ENCODE measurements at regions not wholly inside any gene's neighbourhood (a gene's known extent, or its start where the extent isn't known, plus 50 kb on each side); places are given as distances from the start of the nearest gene placed in this dataset.

DNA sequence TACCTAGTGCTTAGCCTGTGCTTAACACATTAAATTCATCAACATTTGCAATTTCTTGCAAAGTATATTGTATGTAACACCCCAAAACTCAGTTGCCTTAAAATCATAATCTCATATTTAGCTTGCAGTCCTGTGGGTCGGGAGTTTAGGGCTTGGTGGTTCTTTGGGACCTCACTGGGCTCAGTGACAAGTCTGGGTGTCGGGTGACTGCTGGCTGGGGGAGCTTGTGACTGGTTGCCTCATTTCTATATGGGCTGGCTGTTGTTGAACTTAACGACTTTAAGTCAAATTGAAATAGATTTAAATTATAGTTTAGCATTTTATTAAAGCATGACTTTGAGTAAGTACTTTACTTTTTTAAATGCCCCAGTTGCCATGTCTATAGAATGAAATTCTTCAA is 401.4 kb upstream of the NR3C2 start:
- TF ChIP-seq NPAS2 (CRISPR knock-in tag; IDR thresholded peaks at IDR 0.05; ENCODE audit: borderline replicate concordance): no peak
- TF ChIP-seq, protein P1, sequence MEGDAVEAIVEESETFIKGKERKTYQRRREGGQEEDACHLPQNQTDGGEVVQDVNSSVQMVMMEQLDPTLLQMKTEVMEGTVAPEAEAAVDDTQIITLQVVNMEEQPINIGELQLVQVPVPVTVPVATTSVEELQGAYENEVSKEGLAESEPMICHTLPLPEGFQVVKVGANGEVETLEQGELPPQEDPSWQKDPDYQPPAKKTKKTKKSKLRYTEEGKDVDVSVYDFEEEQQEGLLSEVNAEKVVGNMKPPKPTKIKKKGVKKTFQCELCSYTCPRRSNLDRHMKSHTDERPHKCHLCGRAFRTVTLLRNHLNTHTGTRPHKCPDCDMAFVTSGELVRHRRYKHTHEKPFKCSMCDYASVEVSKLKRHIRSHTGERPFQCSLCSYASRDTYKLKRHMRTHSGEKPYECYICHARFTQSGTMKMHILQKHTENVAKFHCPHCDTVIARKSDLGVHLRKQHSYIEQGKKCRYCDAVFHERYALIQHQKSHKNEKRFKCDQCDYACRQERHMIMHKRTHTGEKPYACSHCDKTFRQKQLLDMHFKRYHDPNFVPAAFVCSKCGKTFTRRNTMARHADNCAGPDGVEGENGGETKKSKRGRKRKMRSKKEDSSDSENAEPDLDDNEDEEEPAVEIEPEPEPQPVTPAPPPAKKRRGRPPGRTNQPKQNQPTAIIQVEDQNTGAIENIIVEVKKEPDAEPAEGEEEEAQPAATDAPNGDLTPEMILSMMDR (IDR thresholded peaks at IDR 0.05): no peak
- TF ChIP-seq, protein P2, sequence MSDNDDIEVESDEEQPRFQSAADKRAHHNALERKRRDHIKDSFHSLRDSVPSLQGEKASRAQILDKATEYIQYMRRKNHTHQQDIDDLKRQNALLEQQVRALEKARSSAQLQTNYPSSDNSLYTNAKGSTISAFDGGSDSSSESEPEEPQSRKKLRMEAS (IDR thresholded peaks at IDR 0.05): no peak
- no peak for TF ChIP-seq RAD21 (conservative IDR thresholded peaks at IDR 0.05 in 1 of 2, IDR thresholded peaks at IDR 0.05 in 1 of 2)
- TF ChIP-seq, protein P3, sequence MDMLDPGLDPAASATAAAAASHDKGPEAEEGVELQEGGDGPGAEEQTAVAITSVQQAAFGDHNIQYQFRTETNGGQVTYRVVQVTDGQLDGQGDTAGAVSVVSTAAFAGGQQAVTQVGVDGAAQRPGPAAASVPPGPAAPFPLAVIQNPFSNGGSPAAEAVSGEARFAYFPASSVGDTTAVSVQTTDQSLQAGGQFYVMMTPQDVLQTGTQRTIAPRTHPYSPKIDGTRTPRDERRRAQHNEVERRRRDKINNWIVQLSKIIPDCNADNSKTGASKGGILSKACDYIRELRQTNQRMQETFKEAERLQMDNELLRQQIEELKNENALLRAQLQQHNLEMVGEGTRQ (IDR thresholded peaks at IDR 0.05): no peak
- TF ChIP-seq HOXA7 (CRISPR knock-in tag; IDR thresholded peaks at IDR 0.05): no peak
- no peak for TF ChIP-seq POLR2A (IDR thresholded peaks at IDR 0.05; ENCODE audit: low read length)
- TF ChIP-seq RFX5 (IDR thresholded peaks at IDR 0.05): no peak
- TF ChIP-seq MAFK (IDR thresholded peaks at IDR 0.05; ENCODE audit: partially characterized antibody): no peak
- no peak for TF ChIP-seq JUN (IDR thresholded peaks at IDR 0.05)
- no peak for TF ChIP-seq SREBF2 (IDR thresholded peaks at IDR 0.05)
- TF ChIP-seq TP53 (CRISPR knock-in tag; IDR thresholded peaks at IDR 0.05): no peak
